Activated CD8-positive, alpha-beta T cell treated with anti-CD3 and anti-CD28 coated beads for 36 hours (primary cell): ENCODE measurements at regions not wholly inside any gene's neighbourhood (a gene's known extent, or its start where the extent isn't known, plus 50 kb on each side); places are given as distances from the start of the nearest gene placed in this dataset.

Experiments used
- ATAC-seq: fragments of 200-7000 bp; cut with Tn5 transposase; one replicate; pipeline ENCODE4 v1.10.0; 2021; ENCODE audit warnings: mild to moderate bottlenecking, moderate library complexity
- CTCF ChIA-PET: fragments of 350-600 bp; sonication (Branson Sonifier 250); formaldehyde crosslinking; loops from one replicate; lab custom pipeline; 2021; ENCODE audit warnings: antibody characterized with exemption; lab: Charles Lee
- POLR2A ChIA-PET: fragments of 350-600 bp; sonication (Branson Sonifier 250); formaldehyde crosslinking; loops from one replicate; lab custom pipeline; 2021; ENCODE audit warnings: antibody characterized with exemption; lab: Charles Lee
- DNase-seq: peaks from one replicate; pipeline ENCODE4 v3.0.0-alpha.2; 2020
- H3K27ac Mint-ChIP-seq: one replicate; pipeline ENCODE4 v1.8.0; 2021; ENCODE audit warnings: mild to moderate bottlenecking, mixed read lengths
- H3K27me3 Mint-ChIP-seq: one replicate; pipeline ENCODE4 v1.8.0; 2021; ENCODE audit warnings: mixed read lengths
- H3K36me3 Mint-ChIP-seq: one replicate; pipeline ENCODE4 v1.8.0; 2021; ENCODE audit warnings: low read depth, mixed read lengths
- H3K4me1 Mint-ChIP-seq: one replicate; pipeline ENCODE4 v1.8.0; 2021; ENCODE audit warnings: low read depth, mixed read lengths
- H3K4me3 Mint-ChIP-seq: one replicate; pipeline ENCODE4 v1.8.0; 2021; ENCODE audit warnings: mild to moderate bottlenecking, moderate library complexity, mixed read lengths
- H3K9me3 Mint-ChIP-seq: one replicate; pipeline ENCODE4 v1.8.0; 2021; ENCODE audit warnings: mixed read lengths
- intact Hi-C: fragments of 100-400 bp; cut with micrococcal nuclease; formaldehyde crosslinking; loops from one replicate; pipeline ENCODE4 v1.10.0; 2022
- TF ChIP-seq, protein P1 (sequence below): fragments of 200-600 bp; IDR thresholded peaks from one replicate; pipeline ENCODE4 v1.8.0; 2022; ENCODE audit warnings: antibody characterized with exemption, mild to moderate bottlenecking

DNA sequence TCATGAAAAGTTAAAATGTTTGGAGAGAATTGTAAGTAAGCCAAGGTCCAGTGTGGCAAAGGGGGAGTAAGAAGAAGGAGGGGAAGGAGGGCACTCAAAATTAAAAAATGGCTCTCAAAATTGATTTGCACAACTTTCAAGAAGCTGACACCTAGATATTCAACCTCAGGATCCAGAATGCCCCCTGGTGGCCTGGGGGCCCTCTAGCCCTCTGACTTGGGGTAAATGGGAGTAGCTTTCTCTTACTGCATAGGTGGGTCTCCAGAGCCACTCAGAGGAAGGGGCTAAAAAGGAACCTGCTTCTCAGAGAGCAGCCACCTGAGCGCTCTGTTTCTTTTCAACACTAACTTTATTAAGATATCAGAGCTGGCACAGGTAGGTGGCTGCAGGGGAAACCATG is 968.5 kb downstream of the BCL11A start:
- no peaks in the 10 kb centered on the region for H3K4me1 Mint-ChIP-seq
- H3K36me3 Mint-ChIP-seq, result no peaks in the 10 kb centered on the region
- TF ChIP-seq, protein P1, sequence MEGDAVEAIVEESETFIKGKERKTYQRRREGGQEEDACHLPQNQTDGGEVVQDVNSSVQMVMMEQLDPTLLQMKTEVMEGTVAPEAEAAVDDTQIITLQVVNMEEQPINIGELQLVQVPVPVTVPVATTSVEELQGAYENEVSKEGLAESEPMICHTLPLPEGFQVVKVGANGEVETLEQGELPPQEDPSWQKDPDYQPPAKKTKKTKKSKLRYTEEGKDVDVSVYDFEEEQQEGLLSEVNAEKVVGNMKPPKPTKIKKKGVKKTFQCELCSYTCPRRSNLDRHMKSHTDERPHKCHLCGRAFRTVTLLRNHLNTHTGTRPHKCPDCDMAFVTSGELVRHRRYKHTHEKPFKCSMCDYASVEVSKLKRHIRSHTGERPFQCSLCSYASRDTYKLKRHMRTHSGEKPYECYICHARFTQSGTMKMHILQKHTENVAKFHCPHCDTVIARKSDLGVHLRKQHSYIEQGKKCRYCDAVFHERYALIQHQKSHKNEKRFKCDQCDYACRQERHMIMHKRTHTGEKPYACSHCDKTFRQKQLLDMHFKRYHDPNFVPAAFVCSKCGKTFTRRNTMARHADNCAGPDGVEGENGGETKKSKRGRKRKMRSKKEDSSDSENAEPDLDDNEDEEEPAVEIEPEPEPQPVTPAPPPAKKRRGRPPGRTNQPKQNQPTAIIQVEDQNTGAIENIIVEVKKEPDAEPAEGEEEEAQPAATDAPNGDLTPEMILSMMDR, result no peak
- H3K4me3 Mint-ChIP-seq, result no peak overlapping the region
- POLR2A ChIA-PET, result no interaction called here
- no peaks in the 10 kb centered on the region for H3K27me3 Mint-ChIP-seq
- CTCF ChIA-PET, result interaction anchor here (0.8 to 1.2 kb wide), 2 partner anchors 11 to 126 kb away, joined by 3 to 4 read pairs; no protein-coding TSS in a partner anchor
- DNase-seq (peak; percentile 38), ATAC-seq (no peak)
- H3K9me3 Mint-ChIP-seq, result no peaks in the 10 kb centered on the region
- intact Hi-C loops, result loop anchor here (10.0 kb wide), 1 partner anchor 280 kb away; no protein-coding TSS in a partner anchor
- no peak overlapping the region for H3K27ac Mint-ChIP-seq

DNA sequence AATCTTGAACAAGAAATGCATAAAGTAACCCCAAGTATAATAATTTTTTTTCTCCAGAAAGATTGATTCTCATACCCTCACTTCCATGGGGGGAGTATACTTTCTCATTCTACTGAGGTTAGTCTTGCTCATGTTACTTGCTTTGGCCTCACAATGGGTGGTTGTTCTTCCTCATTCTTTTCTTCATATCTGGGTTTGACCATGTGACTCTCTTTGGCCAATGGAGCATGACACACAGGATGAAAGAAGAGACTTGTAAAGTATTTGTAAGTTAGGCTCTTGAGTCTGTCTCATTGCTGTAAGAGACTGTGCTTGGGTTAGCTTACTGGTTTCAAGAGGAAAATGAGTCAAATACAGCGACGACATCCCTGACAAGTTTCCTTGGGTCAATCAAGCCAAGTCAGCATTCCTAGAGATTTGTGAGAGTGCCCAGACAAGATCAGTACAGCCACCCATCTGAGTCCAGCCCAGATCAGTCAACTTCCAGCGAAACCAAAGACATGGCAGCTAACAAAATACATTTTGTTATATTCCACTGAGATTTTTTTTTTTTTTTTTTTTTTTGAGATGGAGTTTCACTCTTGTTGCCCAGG is 970.2 kb downstream of the BCL11A start:
- H3K9me3 Mint-ChIP-seq, result no peaks in the 10 kb centered on the region
- ATAC-seq (no peak), DNase-seq (no peak)
- POLR2A ChIA-PET, result no interaction called here
- H3K4me1 Mint-ChIP-seq, result no peaks in the 10 kb centered on the region
- no peak overlapping the region for H3K4me3 Mint-ChIP-seq
- intact Hi-C loops, result loop anchor here (10.0 kb wide), 1 partner anchor 278 kb away; no protein-coding TSS in a partner anchor
- H3K27me3 Mint-ChIP-seq, result no peaks in the 10 kb centered on the region
- TF ChIP-seq, protein P1, result no peak
- CTCF ChIA-PET, result no interaction called here
- H3K36me3 Mint-ChIP-seq, result no peaks in the 10 kb centered on the region
- H3K27ac Mint-ChIP-seq, result no peak overlapping the region

GRCh38 chr2:59578349-59578748 is 975.1 kb downstream of the BCL11A start:
- H3K9me3 Mint-ChIP-seq, result no peaks in the 10 kb centered on the region
- CTCF ChIA-PET, result no interaction called here

DNA sequence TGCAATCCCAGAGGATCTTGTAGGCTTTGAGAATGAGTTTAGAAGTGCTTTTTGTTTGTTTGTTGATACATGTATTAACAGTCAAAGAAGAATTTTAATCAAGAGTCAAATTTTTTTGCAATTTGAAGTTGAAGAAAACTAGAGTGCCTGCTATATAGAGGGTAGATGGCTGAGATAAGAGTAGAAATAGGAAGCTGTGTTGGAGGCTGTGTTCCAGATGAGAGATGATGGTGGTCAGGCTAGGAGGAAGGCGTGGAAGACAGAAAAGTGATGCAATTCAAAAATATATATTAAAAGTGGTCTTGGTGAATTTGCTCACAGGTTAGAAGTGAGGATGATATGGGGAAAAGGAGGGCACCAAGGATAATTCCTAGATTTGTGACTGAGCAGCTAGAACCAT is 978.3 kb downstream of the BCL11A start:
- CTCF ChIA-PET, result no interaction called here
- H3K9me3 Mint-ChIP-seq, result no peaks in the 10 kb centered on the region
- H3K4me1 Mint-ChIP-seq, result no peaks in the 10 kb centered on the region
- intact Hi-C loops, result no loop called here
- no peak overlapping the region for H3K27ac Mint-ChIP-seq
- no peaks in the 10 kb centered on the region for H3K27me3 Mint-ChIP-seq
- TF ChIP-seq, protein P1, result no peak
- ATAC-seq (no peak), DNase-seq (no peak)
- H3K4me3 Mint-ChIP-seq, result no peak overlapping the region
- POLR2A ChIA-PET, result no interaction called here
- H3K36me3 Mint-ChIP-seq, result no peaks in the 10 kb centered on the region

More at GRCh38 chr2:59578349-59578748, 975.1 kb downstream of the BCL11A start:
- TF ChIP-seq, protein P1, result no peak
- no peak overlapping the region for H3K27ac Mint-ChIP-seq
- no peaks in the 10 kb centered on the region for H3K4me1 Mint-ChIP-seq
- POLR2A ChIA-PET, result no interaction called here
- H3K27me3 Mint-ChIP-seq, result no peaks in the 10 kb centered on the region
- H3K36me3 Mint-ChIP-seq, result no peaks in the 10 kb centered on the region
- ATAC-seq (no peak), DNase-seq (no peak)
- intact Hi-C loops, result no loop called here
- no peak overlapping the region for H3K4me3 Mint-ChIP-seq

DNA sequence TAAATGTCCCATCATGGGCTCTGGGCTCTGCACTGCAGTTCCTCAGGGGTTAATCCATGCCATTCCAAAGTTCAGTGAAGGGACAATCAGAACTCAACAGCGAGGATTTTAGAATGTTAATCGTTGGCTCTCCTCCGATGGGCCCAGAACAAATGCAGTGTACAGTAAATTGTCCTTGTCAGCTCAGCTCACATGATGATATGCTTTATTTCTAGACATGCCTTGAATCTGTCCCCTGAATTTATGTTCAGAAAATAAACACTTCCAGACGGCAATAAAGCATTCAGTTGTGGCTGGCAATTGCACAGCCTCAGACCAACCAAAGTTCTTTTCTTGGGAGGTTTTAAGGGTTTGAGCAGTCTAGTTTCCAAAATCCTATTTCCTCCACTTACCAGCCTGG is 981.2 kb downstream of the BCL11A start:
- Mint-ChIP-seq H3K4me1 (no peaks in the 10 kb centered on the region), H3K36me3 (no peaks in the 10 kb centered on the region), H3K4me3 (no peak overlapping the region), H3K9me3 (no peaks in the 10 kb centered on the region), H3K27me3 (no peaks in the 10 kb centered on the region), H3K27ac (no peak overlapping the region)
- ATAC-seq (no peak), DNase-seq (no peak)
- CTCF ChIA-PET, result no interaction called here
- intact Hi-C loops, result no loop called here
- TF ChIP-seq, protein P1, result no peak
- POLR2A ChIA-PET, result no interaction called here
